ENCODE measurements at regions not wholly inside any gene's neighbourhood (a gene's known extent, or its start where the extent isn't known, plus 50 kb on each side); places are given as distances from the start of the nearest gene placed in this dataset.
"Not testable (repeated sequence)": the region's sequence is repeated elsewhere in the genome, so short reads cannot be mapped to it uniquely, and the experiment has no call there.

GRCh38 chr1:144532156-144532607 is 60.5 kb upstream of the PPIAL4F start:
- TF ChIP-seq CTCF (conservative IDR thresholded peaks at IDR 0.05 in 1 of 2, IDR thresholded peaks at IDR 0.05 in 1 of 2; ENCODE audit: low read depth in 1 of 2, low read length in 2 of 2), result peak; percentile 17 to 24
- not testable (repeated sequence) for H2AFZ ChIP-seq (ENCODE audit: low read length); H3K79me2 ChIP-seq (ENCODE audit: control insufficient read depth, insufficient read depth, low read length); H3K4me1 ChIP-seq (ENCODE audit: control insufficient read depth, extremely low read depth, insufficient read depth, low read length); H3K4me2 ChIP-seq (ENCODE audit: extremely low read depth, insufficient read depth, low read length); H3K9ac ChIP-seq (ENCODE audit: insufficient read depth, low read length); H3K27me3 ChIP-seq (ENCODE audit: control insufficient read depth, insufficient read depth, low read length); DNase-seq (ENCODE audit: low read depth in 2 of 2); H3K27ac ChIP-seq (ENCODE audit: insufficient read depth, low read length); H3K36me3 ChIP-seq (ENCODE audit: control insufficient read depth, insufficient read depth, low read length); H3K9me3 ChIP-seq (ENCODE audit: control insufficient read depth, insufficient read depth, low read depth, low read length); H4K20me1 ChIP-seq (ENCODE audit: control insufficient read depth, extremely low read depth, insufficient read depth, low read length); H3K4me3 ChIP-seq (replicated peaks in 1 of 4; ENCODE audit: control extremely low read depth in 1 of 4, insufficient read depth in 1 of 4, low read depth in 3 of 4, low read length in 4 of 4)

- H3K79me2 ChIP-seq (ENCODE audit: control insufficient read depth, insufficient read depth, low read length), result not testable (repeated sequence)
Measured at GRCh38 chr1:144533480-144533879, 59.2 kb upstream of the PPIAL4F start.

GRCh38 chr1:144534286-144534685 is 58.4 kb upstream of the PPIAL4F start:
- H3K36me3 ChIP-seq (ENCODE audit: control insufficient read depth, insufficient read depth, low read length); H4K20me1 ChIP-seq (ENCODE audit: control insufficient read depth, extremely low read depth, insufficient read depth, low read length); H3K4me2 ChIP-seq (ENCODE audit: extremely low read depth, insufficient read depth, low read length): not testable (repeated sequence)

More at GRCh38 chr1:144533480-144533879, 59.2 kb upstream of the PPIAL4F start:
- H3K4me3 ChIP-seq (replicated peaks in 1 of 4; ENCODE audit: control extremely low read depth in 1 of 4, insufficient read depth in 1 of 4, low read depth in 3 of 4, low read length in 4 of 4); H3K36me3 ChIP-seq (ENCODE audit: control insufficient read depth, insufficient read depth, low read length); H2AFZ ChIP-seq (ENCODE audit: low read length); H3K27me3 ChIP-seq (ENCODE audit: control insufficient read depth, insufficient read depth, low read length); DNase-seq (ENCODE audit: low read depth in 2 of 2); H3K9me3 ChIP-seq (ENCODE audit: control insufficient read depth, insufficient read depth, low read depth, low read length); H3K4me2 ChIP-seq (ENCODE audit: extremely low read depth, insufficient read depth, low read length); H3K9ac ChIP-seq (ENCODE audit: insufficient read depth, low read length); H3K27ac ChIP-seq (ENCODE audit: insufficient read depth, low read length); H3K4me1 ChIP-seq (ENCODE audit: control insufficient read depth, extremely low read depth, insufficient read depth, low read length); H4K20me1 ChIP-seq (ENCODE audit: control insufficient read depth, extremely low read depth, insufficient read depth, low read length): not testable (repeated sequence)

GRCh38 chr1:144536677-144537076 is 56.0 kb upstream of the PPIAL4F start:
- H3K27ac ChIP-seq (ENCODE audit: insufficient read depth, low read length); H3K36me3 ChIP-seq (ENCODE audit: control insufficient read depth, insufficient read depth, low read length); H3K79me2 ChIP-seq (ENCODE audit: control insufficient read depth, insufficient read depth, low read length); H3K4me3 ChIP-seq (replicated peaks in 1 of 4; ENCODE audit: control extremely low read depth in 1 of 4, insufficient read depth in 1 of 4, low read depth in 3 of 4, low read length in 4 of 4); H2AFZ ChIP-seq (ENCODE audit: low read length); H3K9me3 ChIP-seq (ENCODE audit: control insufficient read depth, insufficient read depth, low read depth, low read length); DNase-seq (ENCODE audit: low read depth in 2 of 2); H4K20me1 ChIP-seq (ENCODE audit: control insufficient read depth, extremely low read depth, insufficient read depth, low read length); H3K4me1 ChIP-seq (ENCODE audit: control insufficient read depth, extremely low read depth, insufficient read depth, low read length); H3K4me2 ChIP-seq (ENCODE audit: extremely low read depth, insufficient read depth, low read length); H3K27me3 ChIP-seq (ENCODE audit: control insufficient read depth, insufficient read depth, low read length); H3K9ac ChIP-seq (ENCODE audit: insufficient read depth, low read length): not testable (repeated sequence)

More at GRCh38 chr1:144534286-144534685, 58.4 kb upstream of the PPIAL4F start:
- DNase-seq (ENCODE audit: low read depth in 2 of 2); H3K27me3 ChIP-seq (ENCODE audit: control insufficient read depth, insufficient read depth, low read length); H3K9me3 ChIP-seq (ENCODE audit: control insufficient read depth, insufficient read depth, low read depth, low read length); H3K9ac ChIP-seq (ENCODE audit: insufficient read depth, low read length); H3K4me3 ChIP-seq (replicated peaks in 1 of 4; ENCODE audit: control extremely low read depth in 1 of 4, insufficient read depth in 1 of 4, low read depth in 3 of 4, low read length in 4 of 4); H2AFZ ChIP-seq (ENCODE audit: low read length); H3K79me2 ChIP-seq (ENCODE audit: control insufficient read depth, insufficient read depth, low read length); H3K4me1 ChIP-seq (ENCODE audit: control insufficient read depth, extremely low read depth, insufficient read depth, low read length); H3K27ac ChIP-seq (ENCODE audit: insufficient read depth, low read length): not testable (repeated sequence)

- not testable (repeated sequence) for H3K9ac ChIP-seq (ENCODE audit: insufficient read depth, low read length); H3K79me2 ChIP-seq (ENCODE audit: control insufficient read depth, insufficient read depth, low read length); H3K27me3 ChIP-seq (ENCODE audit: control insufficient read depth, insufficient read depth, low read length); H3K27ac ChIP-seq (ENCODE audit: insufficient read depth, low read length); H3K9me3 ChIP-seq (ENCODE audit: control insufficient read depth, insufficient read depth, low read depth, low read length); H3K4me3 ChIP-seq (replicated peaks in 1 of 4; ENCODE audit: control extremely low read depth in 1 of 4, insufficient read depth in 1 of 4, low read depth in 3 of 4, low read length in 4 of 4); H2AFZ ChIP-seq (ENCODE audit: low read length); H3K36me3 ChIP-seq (ENCODE audit: control insufficient read depth, insufficient read depth, low read length); H3K4me2 ChIP-seq (ENCODE audit: extremely low read depth, insufficient read depth, low read length); H3K4me1 ChIP-seq (ENCODE audit: control insufficient read depth, extremely low read depth, insufficient read depth, low read length); DNase-seq (ENCODE audit: low read depth in 2 of 2); H4K20me1 ChIP-seq (ENCODE audit: control insufficient read depth, extremely low read depth, insufficient read depth, low read length)
Measured at GRCh38 chr1:144537234-144537633, 55.5 kb upstream of the PPIAL4F start.

GRCh38 chr1:144538736-144539135 is 54.0 kb upstream of the PPIAL4F start:
- H3K4me2 ChIP-seq (ENCODE audit: extremely low read depth, insufficient read depth, low read length); H3K36me3 ChIP-seq (ENCODE audit: control insufficient read depth, insufficient read depth, low read length); H2AFZ ChIP-seq (ENCODE audit: low read length); H3K4me3 ChIP-seq (replicated peaks in 1 of 4; ENCODE audit: control extremely low read depth in 1 of 4, insufficient read depth in 1 of 4, low read depth in 3 of 4, low read length in 4 of 4); H3K27me3 ChIP-seq (ENCODE audit: control insufficient read depth, insufficient read depth, low read length); H3K9me3 ChIP-seq (ENCODE audit: control insufficient read depth, insufficient read depth, low read depth, low read length); H3K79me2 ChIP-seq (ENCODE audit: control insufficient read depth, insufficient read depth, low read length); H3K9ac ChIP-seq (ENCODE audit: insufficient read depth, low read length); H3K27ac ChIP-seq (ENCODE audit: insufficient read depth, low read length); DNase-seq (ENCODE audit: low read depth in 2 of 2); H4K20me1 ChIP-seq (ENCODE audit: control insufficient read depth, extremely low read depth, insufficient read depth, low read length); H3K4me1 ChIP-seq (ENCODE audit: control insufficient read depth, extremely low read depth, insufficient read depth, low read length): not testable (repeated sequence)

All from fibroblast of lung (primary cell).